Fibroblast of upper back skin (primary cell): ENCODE measurements at regions not wholly inside any gene's neighbourhood (a gene's known extent, or its start where the extent isn't known, plus 50 kb on each side); places are given as distances from the start of the nearest gene placed in this dataset.
"Not testable (repeated sequence)": the region's sequence is repeated elsewhere in the genome, so short reads cannot be mapped to it uniquely, and the experiment has no call there.

Source experiments
- DNase-seq: peaks from one replicate; pipeline ENCODE4 v3.0.0-alpha.2; 2013

DNA sequence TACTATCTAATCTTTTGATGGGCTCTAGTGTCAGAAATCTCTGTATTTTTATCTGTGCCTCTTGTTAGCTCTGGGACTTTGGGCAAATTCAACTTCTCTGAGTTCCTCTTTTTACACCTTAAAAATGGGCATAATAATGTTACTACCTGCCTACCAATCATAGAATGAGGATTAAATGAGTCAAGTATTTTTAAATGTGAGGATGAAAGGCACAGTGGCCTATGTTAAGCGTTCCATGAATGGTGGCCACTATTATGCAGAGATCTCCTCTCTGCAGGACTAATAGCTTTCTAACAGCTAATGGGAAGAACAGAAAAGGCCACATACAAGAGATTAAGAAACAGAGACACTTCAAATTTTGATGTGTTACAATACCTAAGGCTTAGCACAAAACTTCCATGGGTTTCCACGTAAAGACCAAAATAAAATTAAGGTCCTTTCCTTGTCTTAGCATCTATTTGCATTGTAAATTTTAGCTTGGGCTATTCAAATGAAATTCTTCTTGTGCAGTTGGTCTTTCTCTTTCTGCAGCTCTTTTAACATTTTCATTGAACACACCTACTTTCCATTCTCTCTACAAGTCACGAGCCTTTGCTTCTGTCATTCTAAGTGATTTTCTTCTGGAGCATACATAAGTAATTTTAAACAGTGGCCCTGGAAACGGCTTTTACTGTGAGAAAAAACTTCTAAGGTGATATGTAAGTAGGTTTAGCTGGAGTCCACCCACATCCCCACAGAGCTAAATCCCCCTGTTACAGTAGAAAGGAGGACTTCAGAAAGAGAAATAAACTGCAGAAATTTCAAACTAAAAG, 117.9 kb upstream of the MED14 start:
- no peak for DNase-seq

DNA sequence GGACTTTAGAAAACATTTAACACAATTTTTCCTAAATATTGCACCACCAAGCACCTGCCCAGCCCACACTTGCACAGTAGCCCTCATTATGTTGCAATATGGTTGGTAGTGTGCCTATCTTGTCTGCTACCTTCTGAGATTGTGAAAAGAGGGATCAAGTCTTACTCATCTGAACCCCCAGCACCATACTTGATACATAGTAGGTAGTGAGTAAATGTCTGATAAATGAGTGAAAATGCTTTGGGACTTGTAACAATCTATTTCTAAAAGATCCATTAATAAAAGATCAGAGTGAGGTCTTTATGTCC, 118.4 kb upstream of the MED14 start:
- no peak for DNase-seq

- DNase-seq = no peak
Observed at GRCh38 chrX:40854242-40854641, 118.9 kb upstream of the MED14 start.

DNA sequence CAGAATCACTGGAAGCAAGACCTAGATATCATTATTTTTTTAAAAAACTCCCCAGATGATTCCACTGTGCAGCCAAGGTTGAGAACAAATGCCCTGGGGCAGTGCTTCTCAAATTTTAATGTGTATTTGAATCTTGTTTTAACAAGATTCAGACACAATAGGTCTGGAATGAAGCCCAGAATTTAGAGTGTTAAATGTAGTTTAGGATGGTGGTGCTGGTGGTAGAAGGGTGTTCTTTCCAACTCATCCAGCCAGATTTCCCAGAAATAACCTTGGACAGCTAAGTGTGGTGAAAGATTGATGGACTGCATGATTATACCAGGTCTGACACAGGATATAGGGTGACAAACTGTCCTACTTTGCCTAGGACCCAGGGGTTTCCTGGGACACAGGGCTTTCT, 120.1 kb upstream of the MED14 start:
- peak; percentile 41 for DNase-seq

GRCh38 chrX:40855932-40856515, 120.7 kb upstream of the MED14 start:
- DNase-seq = no peak

GRCh38 chrX:40861952-40862554, 126.7 kb upstream of the MED14 start:
- not testable (repeated sequence) for DNase-seq

DNA sequence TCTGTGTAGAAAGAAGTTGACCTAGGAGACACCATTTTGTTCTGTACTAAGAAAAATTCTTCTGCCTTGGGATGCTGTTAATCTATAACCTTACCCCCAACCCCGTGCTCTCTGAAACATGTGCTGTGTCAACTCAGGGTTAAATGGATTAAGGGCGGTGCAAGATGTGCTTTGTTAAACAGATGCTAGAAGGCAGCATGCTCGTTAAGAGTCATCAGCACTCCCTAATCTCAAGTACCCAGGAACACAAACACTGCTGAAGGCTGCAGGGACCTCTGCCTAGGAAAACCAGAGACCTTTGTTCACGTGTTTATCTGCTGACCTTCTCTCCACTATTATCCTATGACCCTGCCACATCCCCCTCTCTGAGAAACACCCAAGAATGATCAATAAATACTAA, 127.9 kb upstream of the MED14 start:
- DNase-seq = not testable (repeated sequence)

DNA sequence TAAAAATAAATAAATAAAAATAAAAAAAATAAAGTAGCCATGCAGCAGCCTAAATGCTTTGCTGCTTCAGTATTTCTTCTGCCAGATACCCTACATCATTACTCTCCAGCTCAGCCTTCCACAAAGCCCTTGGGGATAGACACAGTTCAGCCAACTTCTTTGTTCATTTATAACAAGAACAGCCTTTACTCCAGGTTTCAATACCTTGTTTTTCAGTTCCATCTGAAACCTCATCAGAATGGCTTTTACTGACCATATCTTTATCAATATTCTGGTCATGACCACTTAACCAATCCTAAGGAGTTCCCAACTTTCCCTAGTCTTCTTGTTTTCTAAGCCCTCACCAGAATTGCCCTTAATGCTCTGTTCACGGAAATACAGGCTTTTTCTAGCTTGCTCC, 128.3 kb upstream of the MED14 start:
- peak; percentile 24 for DNase-seq

DNA sequence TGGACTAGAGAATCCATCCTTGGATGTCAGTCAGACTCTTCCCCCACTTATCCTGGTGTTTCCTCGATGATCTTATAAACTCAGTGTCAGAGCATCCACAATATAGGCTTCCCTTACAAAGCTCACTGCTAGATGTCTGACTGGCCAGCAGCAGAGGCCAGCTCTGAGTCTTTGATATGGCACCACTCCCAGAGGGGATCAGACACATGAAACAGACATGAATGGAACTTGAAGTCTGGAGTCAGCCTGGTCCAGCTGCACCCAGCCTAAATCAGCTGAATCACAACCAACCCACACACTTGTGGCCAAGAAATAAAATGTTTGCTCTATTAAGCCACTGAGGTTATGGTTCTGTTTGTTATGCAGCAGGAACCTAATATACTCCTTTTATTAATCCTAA, 129.6 kb upstream of the MED14 start:
- peak; percentile 67 for DNase-seq

GRCh38 chrX:40866893-40867292, 131.6 kb upstream of the MED14 start:
- DNase-seq = peak; percentile 60

GRCh38 chrX:40867352-40867751, 132.0 kb upstream of the MED14 start:
- DNase-seq = peak; percentile 70

DNA sequence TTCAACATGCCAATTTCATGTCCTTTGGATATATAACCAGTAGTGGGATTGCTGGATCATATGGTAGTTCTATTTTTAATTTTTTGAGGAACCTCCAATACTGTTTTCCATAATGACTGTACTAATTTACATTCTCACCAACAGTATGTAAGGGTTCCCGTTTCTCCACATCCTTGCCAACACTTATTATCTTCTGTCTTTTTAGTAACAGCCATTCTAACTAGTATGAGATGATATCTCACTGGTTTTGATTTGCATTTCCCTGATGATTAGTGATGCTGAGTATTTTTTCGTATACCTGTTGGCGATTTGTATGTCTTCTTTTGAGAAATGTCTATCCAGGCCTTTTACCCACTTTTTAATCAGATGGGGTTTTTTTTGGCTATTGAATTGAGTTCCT, 133.5 kb upstream of the MED14 start:
- DNase-seq = no peak

DNA sequence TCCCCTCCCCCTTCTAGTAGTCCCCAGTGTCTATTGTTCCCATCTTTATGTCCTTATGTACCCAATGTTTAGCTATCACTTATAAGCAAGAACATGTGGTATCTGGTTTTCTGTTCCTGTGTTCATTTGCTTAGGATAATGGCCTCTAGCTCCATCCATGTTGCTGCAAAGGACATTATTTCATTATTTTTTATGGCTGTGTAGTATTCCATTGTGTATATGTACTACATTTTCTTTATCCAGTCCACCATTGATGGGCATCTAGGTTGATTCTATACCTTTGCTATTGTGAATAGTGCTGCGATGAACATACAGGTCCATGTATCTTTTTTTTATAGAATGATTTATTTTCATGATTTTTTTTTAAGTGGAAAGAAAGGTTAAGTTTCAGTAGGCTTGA, 135.6 kb upstream of the MED14 start:
- DNase-seq = not testable (repeated sequence)

- DNase-seq = peak; percentile 62
Observed at GRCh38 chrX:40871385-40872082, 136.2 kb upstream of the MED14 start.

DNA sequence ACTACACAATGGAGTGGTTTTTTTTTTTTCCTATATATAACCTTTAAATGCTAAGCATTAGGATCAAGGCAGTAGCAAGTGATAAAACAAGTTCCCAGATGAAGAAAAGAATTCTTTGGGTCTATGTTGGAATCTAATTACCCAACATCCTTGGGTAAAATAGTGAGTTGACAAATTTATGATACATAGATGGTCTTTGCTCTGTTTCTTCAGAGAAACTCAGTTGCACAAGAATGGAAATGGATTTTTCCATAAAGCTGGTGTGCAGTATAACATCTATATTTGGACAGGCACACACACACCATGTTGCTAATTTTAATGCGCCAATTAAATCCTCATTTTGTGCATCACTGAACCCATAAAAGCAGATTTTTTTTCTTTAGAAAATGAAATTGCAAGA, 137.0 kb upstream of the MED14 start:
- no peak for DNase-seq

DNA sequence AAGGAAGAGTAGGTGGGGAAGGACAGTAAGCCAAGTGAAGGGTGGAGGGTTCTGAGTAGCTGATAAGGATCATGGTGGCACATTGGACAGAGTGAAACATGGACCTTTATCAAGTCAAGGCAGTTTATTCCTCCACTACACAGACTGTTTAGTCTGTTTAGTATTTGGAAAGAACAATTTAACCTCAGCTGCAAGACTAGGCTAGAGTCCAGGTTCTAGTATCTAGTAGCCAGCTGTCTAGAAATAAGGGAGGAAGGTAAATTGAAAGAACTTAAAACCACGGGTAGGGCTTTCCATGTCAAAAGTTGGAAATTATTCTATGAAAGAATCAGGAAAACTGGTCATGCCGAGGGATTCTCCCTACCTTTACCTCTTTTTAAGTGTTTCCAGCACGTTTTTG, 140.1 kb upstream of the MED14 start:
- DNase-seq = no peak

DNA sequence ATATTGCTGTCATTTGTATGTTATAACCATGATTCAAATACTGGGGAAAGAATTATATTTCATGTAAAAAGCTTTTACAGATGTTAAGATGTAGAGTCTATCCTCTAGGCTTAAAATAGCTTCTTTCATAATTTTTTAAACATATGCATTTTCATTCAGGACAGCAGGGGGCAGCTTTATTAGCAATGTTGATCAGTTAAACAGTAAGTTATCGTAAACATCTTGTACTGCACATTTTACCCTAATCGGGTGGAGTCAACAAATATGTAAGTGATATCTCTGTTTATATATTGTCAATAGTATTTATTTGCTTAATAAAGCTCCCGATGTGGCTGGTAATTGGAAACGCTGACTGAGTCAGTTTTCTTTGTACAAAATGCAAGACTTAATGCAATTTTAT, 142.5 kb upstream of the MED14 start:
- peak; percentile 38 for DNase-seq

DNA sequence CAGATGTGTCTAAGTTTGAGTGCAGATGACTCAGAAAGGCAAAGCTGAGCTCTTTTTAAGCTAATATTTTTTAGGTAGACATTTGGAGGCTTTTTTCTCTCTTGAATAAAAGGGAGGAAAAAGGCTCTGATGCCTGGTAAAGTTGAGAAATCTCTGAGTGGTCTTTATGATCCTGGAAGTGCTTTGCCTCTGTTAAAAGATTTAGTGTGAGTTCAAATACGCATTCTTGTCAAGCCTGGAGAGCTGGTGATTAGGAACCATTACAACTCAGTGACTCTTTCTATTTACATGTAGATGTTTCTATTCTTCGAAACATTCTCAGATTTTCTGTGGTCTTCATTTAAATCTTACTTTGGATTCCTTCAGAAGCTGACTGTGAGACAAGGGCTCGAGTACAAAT, 143.4 kb upstream of the MED14 start:
- DNase-seq = no peak

GRCh38 chrX:40879172-40879571, 143.8 kb upstream of the MED14 start:
- not testable (repeated sequence) for DNase-seq

GRCh38 chrX:40880712-40881111, 145.4 kb upstream of the MED14 start:
- no peak for DNase-seq

DNA sequence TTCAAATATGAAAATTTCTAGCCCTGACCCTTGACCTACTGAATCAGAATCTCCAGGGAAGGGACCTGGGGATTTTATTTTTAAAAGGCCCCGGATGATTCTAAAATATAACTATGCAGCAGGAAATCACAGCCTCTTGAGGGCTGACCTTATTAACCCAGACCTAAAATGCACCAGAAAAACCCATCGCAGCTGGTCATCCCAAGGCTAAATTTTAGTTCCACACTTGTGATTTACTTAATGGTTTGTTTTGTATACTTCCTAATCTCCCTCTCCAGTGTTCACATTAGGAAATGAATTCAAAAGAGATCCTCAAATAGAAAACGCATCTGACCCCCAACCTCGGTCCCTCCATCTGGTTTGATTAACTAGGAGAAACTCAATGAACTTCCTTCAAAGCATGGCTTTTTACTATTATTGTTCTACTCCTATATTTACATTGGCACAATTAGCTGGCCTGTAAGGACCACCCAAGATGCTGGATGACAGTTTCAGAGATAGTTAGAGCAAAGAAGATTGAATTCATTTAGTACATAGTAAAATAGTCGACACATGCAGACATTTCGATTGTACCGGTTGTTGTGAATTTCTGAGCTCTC, 147.8 kb upstream of the MED14 start:
- DNase-seq = no peak

- DNase-seq = no peak
Observed at GRCh38 chrX:40885989-40886388, 150.6 kb upstream of the MED14 start.

DNA sequence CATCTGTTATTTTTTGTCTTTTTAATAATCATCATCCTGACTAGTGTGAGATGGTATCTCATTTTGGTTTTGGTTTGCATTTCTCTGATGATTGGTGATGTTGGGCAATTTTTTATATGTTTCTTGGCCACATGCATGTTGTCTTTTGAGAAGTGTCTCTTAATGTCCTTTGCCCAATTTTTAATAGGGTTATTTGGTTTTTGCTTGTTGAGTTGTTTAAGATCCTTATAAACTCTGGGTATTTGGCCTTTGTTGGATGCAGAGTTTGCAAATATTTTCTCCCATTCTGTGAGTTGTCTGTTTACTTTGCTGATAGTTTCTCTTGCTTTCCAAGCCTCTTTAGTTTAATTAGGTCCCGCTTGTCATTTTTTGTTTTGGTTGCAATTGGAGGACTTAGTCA, 152.1 kb upstream of the MED14 start:
- DNase-seq = no peak

- DNase-seq = no peak
Observed at GRCh38 chrX:40891798-40892197, 156.5 kb upstream of the MED14 start.
